CD4-positive, alpha-beta T cell treated with Interleukin-21 for 1 hour (primary cell): ENCODE measurements at regions not wholly inside any gene's neighbourhood (a gene's known extent, or its start where the extent isn't known, plus 50 kb on each side); places are given as distances from the start of the nearest gene placed in this dataset.
"Not testable (repeated sequence)": the region's sequence is repeated elsewhere in the genome, so short reads cannot be mapped to it uniquely, and the experiment has no call there.

Experiments used
- DNase-seq: peaks from one replicate; pipeline ENCODE4 v3.0.0-alpha.2; 2020

DNA sequence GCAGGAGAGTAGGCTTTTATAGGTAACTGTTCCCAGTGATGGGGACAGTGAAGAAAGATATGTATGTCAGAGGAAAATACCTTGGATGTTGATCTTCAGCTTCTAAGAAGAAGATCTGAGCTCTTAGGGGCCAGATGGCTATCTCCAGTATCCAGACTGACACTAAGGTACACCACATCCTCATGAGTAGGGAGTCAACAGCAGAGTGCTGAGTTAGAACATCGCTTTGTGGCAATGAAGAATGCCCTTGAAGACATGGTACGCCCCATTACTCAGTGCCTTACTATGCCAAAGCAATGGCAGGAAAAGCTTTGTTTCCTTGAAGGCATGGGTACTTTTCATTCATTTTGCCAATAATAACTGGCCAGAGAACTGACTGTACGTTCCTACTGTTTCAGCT, 263.7 kb downstream of the CEMIP2 start:
- DNase-seq: no peak

DNA sequence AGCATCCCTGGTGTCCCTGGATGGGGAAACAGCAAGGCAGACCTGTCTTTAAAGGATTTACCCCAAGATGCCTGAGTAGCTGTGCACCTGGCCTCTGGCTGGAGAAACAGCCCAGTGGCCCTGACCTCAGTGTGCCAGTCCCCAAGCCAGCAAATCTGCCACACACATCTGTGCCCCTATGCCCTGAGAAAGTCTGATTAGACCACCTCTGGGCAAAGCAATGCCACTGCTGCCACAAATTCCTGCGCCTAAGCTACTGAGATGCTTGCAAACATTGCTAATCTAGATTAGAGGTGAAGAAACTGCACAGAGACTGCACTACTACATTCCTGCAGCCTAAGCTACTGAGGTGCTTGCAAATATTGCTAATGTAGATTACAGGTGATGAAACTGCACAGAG, 269.6 kb downstream of the CEMIP2 start:
- no peak for DNase-seq

- no peak for DNase-seq
Observed at GRCh38 chr9:71490810-71491209, 277.5 kb downstream of the CEMIP2 start.

DNA sequence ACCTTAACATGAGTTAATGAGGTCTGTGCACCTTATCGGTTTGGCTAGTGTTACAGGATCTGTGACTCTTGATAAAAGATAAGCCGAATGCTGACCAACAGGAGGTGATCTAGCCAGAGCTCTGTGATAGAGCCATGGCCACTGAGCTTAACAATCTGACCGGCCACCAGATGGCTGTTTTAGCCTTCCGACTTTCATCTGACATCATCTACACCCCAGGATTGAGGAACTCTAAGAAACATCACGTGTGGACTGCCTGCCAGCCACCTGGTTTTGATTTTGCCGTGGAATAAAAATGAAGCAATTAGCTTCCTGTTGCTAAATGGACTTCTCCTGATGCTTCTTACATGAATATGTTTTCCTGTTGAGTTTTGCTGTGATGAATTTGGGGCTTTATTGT, 281.3 kb downstream of the CEMIP2 start:
- DNase-seq: no peak

- DNase-seq: no peak
Observed at GRCh38 chr9:71485326-71485725, 283.0 kb downstream of the CEMIP2 start.

DNA sequence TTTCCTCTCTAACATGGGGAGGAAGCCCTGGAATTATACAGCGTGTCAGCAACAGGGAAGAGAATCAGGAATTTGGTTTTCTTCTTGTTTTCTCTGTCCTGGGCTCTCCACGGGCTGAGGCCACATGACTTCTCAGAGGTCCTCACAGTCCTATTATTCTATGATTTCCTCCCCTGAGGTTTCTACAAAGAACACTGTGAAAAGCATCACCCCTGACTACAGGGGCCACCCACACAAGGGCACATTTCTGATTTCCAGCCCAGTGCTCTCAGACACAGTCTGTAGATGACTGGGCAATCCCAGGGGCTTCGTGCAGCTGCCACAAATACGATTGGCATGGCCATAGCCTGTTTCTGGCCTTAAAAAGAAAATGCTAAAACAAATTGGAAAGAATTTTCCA, 284.9 kb downstream of the CEMIP2 start:
- no peak for DNase-seq

DNA sequence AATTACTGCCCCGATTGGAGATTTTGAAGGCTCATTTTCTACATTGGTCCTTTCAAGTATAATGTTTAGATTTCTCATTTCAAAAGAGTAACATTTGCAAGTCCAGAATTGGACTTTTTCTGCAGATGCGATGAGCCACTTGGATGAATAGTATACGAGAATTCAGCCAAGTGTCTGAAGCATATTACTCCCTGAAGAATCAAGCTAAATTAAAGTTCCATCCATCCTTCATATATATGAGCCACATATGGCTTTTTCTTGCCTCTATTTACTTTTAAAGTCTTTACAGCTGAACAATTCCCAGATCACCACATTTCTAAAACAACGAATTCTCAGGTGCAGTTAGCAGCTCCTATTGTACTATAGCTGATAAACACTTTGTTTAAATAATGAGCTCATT, 288.7 kb downstream of the CEMIP2 start:
- DNase-seq: no peak

DNA sequence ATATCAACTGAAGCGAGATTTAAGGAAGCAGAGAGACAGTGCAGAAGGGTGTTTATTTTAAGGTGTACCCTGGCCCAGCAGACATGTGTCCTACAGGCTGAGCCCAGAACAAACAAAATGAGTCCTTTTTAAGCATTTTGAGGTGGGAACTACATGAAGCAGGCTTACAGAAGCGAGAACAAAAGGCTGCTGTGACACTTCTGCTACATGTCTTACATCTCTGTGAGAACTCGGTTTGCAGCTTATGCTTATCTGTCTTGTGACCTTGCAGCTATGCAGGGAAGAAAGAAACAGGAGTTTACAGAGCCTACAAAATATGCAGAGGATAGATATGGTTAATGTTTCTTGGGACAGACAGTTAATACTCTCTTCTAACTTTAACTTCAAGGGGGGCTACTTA, 295.9 kb downstream of the CEMIP2 start:
- DNase-seq: no peak

GRCh38 chr9:71465392-71465791, 302.9 kb downstream of the CEMIP2 start:
- DNase-seq: no peak

GRCh38 chr9:71459082-71459481, 309.2 kb downstream of the CEMIP2 start:
- DNase-seq: no peak

- no peak for DNase-seq
Observed at GRCh38 chr9:71446473-71447411, 321.6 kb downstream of the CEMIP2 start.

DNA sequence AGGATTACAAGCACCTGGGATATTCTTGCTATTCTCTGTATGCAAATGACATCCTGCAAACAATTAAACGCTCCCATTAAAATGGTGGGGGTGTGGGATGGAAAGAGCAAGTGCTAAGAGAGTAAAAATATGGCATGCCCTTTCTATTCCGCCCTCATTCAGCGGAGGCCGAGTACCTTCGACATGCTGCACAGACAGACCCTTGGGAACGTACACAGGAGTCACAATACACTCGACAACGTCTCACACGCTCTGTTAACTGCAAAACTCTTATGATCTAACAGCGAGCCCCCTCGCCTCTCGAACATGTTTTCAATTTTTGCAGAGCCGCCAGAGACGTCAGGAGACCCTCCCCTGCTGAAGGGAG, 322.2 kb downstream of the CEMIP2 start:
- no peak for DNase-seq

DNA sequence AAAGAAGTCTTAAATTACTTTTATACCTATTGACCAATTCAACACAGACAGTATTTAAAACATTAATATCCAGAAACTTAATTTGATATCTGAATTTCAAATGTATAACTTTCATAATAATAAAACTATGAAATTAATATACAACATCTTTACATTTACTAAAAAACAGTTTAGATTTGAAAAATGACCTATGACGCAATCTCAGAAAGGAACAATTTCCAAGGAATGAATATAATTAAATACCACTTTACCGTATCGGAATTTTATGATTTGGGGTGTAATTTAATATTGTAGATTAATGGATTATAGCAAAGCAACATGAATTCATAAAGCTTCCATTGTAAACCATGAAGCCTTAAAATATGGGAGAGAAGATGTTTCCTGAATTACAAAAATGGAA, 321.5 kb upstream of the TRPM3 start:
- no peak for DNase-seq

DNA sequence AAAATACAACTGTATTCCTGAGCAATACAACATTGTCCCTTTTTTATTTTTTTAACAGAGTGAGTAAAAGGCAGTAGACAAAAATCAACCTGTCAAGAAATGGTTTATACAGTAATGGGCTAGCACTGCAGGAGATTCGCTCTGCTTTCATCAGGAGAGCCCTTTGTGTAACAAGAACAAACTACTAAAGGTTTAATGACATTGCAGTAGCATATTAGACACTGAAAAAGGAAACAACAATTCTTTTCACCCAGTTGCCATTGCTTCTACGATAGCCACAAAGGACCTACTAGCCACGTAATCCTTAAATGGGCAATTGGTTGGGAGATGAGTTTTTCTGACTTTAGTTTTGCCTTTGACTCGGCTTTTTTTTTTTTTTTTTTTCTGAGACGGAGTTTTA, 319.8 kb upstream of the TRPM3 start:
- no peak for DNase-seq

GRCh38 chr9:71431931-71432330, 310.5 kb upstream of the TRPM3 start:
- DNase-seq: no peak

DNA sequence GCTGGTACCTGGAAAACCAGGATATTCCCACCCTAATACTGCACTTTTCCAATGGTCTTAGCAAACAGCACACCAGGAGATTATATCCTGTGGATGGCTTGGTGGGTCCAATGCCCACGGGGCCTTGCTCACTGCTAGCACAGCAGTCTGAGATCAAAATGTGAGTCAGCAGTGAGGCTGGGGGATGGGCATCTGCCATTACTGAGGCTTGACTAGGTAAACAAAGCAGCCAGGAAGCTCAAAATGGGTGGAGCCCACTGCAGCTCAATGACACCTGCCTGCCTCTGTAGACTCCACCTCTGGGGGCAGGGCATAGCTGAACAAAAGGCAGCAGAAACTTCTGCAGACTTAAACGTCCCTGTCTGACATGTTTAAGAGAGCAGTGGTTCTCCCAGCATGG, 285.9 kb upstream of the TRPM3 start:
- not testable (repeated sequence) for DNase-seq

- DNase-seq: no peak
Observed at GRCh38 chr9:71403106-71403505, 281.7 kb upstream of the TRPM3 start.

GRCh38 chr9:71393005-71393404, 271.6 kb upstream of the TRPM3 start:
- no peak for DNase-seq

- DNase-seq: no peak
Observed at GRCh38 chr9:71384343-71384742, 262.9 kb upstream of the TRPM3 start.

GRCh38 chr9:71383308-71383940, 262.0 kb upstream of the TRPM3 start:
- DNase-seq: no peak

GRCh38 chr9:71368157-71368556, 246.7 kb upstream of the TRPM3 start:
- DNase-seq: no peak

- DNase-seq: no peak
Observed at GRCh38 chr9:71364186-71364955, 242.9 kb upstream of the TRPM3 start.

DNA sequence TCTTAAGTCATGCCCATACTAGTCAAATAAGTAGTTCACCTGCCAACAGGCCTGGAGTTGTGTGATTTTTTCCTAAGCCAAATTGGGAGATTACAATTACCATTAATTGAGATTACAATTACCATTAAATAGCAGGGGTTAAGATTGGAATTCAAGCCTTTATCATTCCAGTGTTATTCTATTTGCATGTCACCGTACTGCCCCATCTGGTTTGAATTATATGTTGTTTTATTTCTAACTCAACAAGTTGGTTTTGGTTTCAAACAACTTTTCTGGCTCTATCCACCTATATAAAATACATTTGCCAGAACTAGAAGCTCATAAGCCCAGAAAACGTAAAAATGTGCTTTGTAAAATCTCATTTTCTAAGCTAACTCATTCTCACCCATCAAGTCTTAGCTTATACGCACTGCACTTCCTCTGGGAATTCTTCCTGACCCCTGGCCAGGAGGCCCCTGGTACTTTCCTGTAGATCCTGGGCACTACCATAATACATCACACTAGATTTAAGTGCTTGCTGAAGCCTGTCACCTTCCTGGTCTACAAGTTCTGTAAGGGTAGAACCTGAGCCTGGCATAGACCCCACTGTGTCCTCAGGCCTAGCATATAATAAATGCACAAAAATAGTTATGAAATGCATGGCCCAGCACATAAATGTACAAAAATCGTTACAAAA, 242.0 kb upstream of the TRPM3 start:
- no peak for DNase-seq
